Right renal cortex interstitium (tissue), 3 donors: ENCODE measurements at regions not wholly inside any gene's neighbourhood (a gene's known extent, or its start where the extent isn't known, plus 50 kb on each side); places are given as distances from the start of the nearest gene placed in this dataset.

Experiments used
- DNase-seq, 3 donors: peaks; one replicate each; pipeline ENCODE4 v3.0.0-alpha.2; 2013; ENCODE audit warnings: low read depth in 3 of 3, low spot score in 2 of 3

DNA sequence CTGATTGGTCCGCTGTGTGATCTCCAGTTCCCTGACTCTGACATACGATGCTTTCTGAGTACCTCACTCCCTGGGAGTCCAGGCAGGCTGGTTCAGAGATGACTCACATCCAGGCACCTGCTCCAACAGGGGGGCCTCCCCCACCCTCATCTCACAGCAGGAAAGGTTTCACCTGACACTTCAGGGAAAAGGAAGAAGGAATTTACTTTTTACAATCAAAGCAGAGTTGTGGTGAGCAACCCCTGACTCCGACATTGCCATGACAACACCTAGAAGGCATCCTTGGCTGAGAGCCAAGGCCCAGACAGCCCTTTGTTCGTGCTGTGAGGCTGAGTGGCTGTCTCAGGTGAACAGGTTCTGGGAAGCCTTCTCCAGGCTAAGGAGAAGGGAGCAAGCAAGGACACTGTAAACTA, 164.6 kb upstream of the GJB5 start:
- peak in 2 of 3 donors; percentile 13 to 29 for DNase-seq

DNA sequence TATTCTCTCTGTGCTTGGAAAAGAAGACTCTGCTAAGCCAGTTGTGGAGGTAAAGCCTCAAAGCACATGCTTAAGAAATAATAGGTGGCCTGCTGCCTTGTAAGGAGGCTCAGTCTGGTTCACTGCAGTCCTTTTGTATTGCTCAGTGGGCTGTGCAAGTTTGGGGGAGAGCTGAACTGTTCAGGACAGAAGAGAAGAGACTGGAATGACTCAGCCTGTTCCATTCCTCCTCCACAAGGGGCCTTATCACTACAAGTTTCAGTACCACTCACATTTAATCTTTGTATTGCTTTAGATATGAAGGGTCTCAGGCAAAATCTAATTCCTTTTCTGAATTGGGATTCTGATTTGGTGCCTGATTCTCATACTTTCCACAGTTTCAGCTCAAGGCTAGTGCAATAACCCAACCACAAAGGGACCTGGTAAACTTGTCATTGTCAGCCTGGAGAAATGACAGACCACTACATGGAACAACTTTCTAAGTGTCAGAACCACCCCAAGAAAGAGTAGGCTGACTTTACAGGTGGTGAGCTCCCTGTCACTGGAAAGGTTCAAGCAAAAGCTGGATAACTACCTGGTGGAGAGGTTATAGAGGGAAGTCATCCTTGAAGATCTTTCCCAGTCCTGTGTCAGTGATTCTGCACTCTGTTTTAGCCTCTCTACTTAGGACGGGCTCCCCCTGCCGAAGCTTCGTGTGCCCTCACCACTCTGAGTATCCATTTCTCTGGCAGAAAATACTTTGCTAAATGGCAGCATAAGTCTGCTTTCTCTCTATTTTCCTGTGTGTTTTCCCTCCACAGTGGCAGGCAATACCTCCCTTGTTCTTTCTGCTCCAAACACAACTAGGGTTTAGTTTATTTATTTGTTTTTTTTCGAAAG, 162.9 kb upstream of the GJB5 start:
- no peak for DNase-seq

DNA sequence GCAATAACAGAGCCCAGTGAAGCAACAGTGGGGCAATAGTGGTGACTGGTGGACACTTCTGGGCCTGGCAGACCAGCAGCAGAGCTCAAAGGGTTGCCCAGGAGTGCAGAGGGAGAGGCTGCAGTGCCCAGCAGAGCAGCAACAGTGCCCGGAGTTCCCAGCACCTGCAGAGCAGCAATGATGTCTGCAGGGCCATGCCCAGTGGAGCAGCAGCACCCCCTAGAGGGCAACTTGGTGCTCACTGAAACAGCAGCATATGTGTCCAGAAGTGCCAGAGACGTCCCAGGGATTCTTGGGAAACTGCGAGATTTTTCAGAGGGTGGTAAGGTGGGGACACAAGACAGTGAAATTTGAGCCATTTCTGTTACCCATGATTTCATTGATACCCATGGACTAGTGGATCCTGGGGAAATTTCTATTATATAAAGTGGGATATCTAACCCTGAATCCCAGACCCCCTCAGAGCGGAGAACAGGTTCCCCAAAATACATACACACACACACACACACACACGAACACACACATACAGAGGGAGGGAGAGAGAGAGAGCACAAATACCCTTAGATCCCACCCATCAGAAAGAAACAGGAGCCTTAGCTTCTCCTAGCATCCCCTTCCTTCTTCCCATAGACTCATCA, 156.9 kb upstream of the GJB5 start:
- DNase-seq, result peak; percentile 38 to 49 (median 47)

DNA sequence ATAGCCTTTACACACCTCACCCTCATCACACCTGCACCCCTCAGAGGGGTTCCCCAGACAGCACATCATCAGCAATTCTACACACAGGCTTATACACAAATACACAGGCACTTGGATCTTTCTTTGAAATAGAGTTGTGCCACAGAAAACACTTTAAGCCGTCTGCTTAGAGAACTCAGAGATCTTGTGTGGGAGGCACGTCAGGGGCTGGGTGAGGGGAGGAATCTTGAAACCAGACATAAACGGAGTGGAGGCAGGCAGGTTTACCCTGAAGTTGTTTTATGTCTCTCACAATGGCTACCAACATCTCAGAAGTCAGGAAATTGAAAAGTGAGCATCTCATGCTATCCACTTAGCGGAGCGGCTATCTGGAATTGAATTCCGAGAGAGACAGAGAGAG, 151.9 kb upstream of the GJB5 start:
- DNase-seq, result no peak

DNA sequence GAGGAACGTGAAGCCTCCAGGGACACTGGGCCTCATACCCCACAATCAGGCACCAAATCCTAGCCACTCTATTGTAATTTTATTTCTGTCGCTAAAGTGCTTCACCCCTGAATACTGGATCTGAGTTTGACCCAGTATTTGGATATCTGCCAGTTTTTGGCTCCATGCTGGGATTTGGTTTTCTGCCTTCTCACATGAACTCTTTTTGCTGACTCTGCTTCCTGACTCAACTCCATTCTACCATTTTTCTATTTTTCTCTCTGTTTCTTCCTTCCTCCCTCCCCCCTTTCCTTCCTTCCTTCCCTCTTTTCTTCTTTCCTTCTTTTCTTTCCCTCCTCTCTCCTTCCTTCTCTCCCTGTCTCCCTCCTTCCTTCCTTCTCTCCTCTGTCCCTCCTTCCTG, 151.3 kb upstream of the GJB5 start:
- no peak for DNase-seq

DNA sequence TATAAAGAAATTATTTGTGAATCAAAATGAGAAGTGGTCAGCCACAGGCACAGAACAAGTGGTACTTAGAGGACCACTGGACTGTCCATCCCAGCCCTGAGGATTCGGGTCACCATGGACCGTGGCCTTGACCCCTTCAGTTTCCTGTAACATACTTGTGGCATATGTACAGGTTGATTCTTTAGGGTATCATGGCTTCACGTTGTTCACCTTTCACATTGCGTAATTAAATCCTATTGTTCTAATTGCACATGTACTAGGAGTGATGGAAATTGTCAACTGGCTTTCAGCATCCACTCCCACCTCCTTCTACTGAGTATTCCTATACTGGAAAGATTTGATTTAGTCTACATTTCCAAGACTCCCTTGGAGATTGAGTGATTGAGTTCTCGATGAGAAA, 148.3 kb upstream of the GJB5 start:
- no peak for DNase-seq

DNA sequence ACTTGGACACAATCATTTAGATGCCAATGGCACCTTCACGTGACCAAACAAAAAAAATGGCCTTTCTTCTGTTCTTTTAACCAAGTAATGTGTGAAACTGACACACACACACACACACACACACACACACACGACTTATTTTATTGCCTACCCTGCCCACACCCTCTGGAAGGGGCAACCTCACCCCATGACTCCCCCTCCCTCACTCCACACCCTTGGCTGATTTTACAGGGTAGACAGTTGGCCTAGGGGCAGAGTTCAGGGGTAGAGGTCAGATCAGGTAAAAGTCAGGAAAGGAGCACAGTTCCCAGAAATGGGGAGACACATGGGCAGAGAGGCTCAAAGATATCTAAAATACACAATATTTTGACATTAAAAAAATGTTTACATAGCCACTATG, 144.8 kb upstream of the GJB5 start:
- DNase-seq, result no peak

DNA sequence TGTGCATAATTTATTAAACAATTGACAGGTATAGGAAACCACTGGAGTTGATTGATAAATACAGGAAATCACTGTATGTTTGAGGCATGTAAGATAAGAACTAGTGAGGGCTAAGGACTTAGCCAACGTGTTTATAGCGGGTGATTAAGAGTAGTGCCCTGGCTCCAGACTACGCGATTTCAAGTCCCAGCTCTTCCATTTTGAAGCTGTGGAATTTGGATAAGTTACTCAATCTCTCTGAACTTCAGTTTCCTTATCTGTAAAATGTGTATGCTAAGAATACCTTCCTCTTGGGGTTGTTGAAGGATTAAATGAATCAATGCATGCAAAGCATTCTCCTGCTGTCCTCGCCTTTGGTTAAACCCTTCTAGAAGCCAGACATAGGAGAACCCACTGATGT, 143.3 kb upstream of the GJB5 start:
- DNase-seq, result no peak

DNA sequence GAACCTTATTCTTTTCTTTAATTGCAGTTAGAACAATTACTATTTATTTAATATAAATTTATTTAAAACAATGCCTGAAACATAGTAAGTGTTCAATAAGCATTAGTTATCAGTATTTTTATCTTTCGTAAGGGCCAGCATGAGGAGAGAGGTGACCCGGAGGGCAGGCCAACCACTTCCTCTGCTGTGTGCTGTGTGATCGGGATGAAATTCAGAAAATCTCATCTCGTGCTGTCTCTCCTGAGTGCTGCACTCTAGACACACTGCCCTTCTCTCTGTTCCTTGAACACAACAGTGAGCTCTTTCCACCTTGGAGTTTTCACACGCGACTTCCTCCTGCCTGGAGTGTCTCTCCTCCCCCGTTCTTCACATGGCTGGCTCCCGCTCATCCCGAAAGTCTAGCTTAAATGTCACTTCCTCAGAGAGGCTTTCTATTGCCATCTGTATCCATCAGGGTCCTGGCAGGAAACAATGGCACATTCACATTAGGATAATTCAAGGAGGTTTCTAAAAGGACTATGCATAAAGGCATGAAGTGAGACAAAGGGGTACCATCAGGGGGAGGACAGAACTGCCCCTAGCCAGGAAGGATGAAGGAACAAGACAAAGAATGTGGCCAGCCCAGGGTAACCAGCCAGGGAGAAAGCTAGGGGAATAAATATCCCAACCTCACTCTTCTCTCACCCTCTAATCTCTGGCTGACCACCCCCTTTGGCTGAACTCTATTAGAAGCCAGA, 142.6 kb upstream of the GJB5 start:
- no peak for DNase-seq

DNA sequence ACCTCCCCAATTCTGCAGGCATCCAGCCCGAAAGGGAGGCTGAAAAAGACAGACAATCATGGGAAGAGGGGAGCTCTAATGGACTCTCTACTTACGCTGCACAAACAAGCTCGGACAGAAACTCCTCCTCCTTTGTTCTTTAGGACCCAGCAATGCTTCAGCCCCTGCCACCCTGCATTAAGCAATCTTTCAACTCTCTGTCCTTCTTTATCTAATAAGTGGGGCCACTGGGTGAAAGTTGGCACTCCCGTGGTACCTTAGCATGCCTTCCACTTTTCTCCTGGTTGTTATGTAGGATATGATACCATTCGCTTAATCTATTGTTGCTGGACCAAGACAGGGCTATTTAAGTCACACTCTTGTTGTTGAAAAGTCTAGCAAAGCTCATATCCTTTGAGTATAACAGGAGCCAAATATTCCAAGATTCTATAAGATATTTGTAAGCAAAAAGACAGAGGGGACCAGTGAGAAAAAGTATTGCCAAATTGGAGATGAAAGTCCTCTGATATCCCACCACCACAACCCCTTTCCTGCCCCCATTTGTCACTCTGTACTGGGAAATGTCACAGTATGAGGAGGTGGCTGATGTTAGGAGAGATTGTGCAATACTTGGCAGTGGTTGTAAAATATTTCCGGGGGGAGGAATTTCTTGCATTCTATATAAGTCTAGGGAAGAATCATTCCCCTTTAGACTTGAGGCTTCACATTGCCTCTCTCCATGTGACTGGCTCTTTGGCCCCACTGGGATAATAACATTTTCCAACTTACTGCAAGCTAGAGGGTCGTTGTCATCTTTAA, 137.3 kb upstream of the GJB5 start:
- no peak for DNase-seq

DNA sequence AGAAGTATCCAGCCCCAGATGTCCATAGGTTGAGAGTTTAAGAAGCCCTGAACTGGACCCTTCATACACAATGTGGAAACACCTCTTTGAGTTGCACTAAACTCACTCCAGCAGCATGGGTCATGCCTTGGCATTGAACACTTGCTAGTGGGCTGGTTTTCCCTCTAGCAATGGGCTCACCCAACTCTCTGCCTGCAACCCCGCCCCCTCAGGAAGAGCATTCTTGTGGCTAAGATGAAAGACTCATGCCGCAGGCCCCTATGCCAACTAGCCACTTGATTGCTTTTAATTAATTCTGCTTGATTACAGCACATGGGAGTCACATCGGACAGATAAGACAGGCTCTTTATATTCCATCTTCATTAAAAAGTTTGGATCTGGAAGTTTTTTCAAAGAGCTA, 136.5 kb upstream of the GJB5 start:
- no peak for DNase-seq

DNA sequence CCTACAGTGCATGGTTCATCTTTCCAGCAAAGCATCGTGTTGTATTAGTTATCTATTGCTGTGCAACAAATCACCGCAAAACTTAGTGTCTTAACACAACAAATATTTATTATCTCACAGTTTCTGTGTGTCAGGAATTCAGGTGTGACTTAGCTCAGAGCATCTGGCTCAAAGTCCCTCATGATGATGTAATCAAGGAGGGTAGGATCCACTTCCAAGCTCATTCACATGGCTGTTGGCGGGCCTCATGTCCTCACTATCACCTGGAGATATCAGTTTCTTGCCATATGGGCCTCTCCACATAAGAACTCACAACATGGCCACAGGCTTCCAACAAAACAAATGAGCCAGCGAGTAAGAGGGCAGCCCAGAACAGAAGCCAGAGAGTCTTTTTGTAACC, 135.6 kb upstream of the GJB5 start:
- no peak for DNase-seq

DNA sequence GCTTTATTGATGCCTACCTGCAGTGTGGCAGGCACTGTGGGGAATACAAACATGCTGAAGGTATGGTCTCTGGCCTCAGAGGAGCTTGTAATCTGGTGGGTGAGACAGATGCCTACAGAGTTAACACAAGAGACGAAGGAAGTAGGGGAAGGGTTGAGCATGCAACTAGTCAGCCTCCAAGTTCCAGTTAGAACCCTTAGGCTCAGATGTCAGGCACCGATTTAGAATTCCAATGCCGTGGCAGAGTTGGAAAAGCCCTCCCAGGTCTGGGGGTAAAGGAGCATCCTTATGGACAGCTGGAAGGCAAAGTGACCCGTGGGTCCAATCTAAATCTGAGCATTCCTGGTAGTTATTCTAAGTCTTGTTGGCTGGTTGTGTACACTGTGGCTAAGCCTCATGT, 132.9 kb upstream of the GJB5 start:
- DNase-seq, result no peak

DNA sequence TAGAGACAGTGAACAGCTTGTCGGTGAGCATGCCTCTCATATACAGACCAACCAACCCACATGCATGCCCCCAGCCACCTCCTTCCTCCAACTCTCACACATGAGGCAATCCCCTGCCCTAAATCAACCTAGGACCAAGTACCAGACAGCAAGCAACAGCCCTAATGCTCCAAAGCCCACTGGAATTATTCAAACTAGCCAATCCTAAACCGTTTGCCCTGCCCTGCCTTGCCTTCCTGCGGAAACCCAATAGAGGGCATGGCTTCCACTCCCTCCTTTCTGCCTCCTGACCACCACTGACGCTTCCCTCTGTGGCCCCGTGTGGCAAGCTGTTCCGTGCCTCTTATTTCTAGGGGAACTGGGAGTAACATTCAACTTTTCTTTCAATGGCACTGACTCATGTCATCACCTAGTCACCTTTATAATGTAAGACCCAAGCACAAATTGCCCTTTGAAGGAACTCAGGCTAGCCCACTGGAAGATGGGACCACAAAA, 129.3 kb upstream of the GJB5 start:
- no peak for DNase-seq

DNA sequence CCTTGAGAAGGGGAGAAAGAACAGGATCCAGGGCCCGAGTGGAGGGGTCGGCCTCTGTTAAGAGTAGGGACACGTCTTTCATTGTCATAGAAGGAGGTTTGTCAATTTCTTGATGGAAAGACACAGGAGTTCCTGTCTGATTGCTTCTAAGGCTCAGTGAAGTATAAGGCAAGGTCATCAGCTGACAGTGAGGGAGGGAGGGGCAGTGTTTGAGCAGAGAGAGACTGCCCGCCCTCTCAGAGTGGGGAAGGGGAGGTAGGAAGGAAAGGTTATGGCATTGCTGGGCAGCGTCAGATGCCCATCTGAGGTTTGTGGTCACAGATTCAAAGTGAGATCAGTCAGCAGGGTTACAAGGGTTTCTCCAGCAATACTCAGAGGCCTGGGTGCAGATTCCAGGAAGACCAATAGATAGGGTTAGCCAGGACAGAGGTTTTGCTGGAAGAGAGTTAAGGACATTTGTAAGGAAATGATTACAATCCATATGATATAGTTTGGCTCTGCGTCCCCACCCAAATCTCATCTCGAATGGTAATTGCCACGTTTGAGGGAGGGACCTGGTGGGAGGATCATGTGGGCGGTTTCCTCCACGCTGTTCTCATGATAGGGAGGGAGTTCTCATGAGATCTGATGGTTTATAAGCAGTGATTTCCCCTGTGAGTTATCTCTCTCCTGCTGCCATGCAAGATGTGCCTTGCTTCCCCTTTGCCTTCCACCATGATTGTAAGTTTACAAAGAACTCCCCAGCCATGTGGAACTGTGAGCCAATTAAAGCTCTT, 127.2 kb upstream of the GJB5 start:
- DNase-seq, result no peak

DNA sequence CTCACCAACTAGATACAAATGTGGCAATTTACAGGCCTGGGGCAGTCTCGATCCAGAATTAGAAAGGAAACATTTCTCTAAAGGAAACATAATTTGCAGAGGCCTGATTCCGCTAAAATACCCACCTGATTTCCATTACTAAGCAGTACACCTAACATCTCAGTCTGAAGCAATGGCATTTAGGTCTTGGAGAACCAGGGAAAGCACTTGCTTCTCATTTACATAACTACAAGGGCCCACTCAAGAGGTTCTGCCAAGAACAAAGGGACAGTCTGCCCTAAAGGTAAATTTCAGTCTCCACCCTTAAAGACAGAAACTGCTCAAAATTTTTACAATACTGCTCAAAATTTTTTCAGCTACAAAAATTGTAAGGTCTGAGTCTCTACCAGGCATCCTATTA, 123.7 kb upstream of the GJB5 start:
- DNase-seq, result no peak

DNA sequence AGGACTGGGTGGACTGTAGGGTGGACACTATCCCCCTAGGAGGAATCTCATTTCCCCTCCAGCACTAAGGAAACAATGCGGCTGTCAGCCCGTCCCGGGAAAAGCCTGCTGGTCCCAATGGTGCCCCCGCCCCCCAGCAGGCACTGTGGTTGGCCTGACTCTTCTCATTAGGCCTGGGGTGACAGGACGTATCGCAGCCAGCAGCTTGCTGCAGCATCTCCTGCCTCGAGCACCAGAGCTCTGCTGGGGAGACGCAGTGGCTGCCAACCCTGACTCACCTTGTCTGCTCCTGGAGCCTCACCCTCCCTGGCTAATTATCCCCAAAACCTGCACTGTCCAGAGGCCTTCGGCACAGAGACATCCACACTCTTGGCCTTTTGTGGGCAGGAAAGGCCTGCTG, 115.1 kb upstream of the GJB5 start:
- no peak for DNase-seq

DNA sequence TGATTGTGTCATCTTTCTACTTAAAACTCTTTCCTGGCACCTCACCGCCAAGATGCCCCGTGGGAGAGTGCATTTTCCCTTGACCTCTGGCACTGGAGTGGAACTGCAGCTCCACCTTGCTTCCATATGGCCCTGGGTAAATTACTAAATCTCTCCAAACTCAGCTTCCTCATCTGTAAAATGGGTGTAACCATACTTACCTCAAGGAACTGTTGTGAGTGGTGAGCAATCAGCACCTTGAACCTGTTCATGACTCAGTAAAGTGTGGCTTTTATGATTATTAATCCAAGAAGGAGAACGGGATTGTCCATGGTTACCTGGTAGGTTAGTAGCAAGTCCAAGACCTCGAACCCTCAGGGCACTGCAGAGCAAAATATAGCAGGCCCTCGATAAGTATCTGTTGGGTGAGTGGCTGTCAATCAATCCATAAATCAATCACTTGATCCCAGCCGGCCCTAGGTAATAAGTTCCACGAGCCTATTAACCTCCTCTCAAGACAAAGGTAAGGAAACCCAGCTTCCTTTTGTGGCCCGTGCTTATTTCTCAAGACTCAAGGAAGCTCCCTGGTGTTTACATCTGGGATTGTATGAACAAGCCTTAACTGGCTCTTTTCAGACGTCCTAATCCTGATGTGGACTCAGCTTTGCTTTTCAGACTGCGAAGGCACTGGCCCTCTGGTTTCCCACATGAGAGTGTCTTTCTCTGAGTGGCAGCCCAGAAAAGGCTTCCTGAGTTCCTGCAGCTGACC, 114.0 kb upstream of the GJB5 start:
- DNase-seq, result no peak

DNA sequence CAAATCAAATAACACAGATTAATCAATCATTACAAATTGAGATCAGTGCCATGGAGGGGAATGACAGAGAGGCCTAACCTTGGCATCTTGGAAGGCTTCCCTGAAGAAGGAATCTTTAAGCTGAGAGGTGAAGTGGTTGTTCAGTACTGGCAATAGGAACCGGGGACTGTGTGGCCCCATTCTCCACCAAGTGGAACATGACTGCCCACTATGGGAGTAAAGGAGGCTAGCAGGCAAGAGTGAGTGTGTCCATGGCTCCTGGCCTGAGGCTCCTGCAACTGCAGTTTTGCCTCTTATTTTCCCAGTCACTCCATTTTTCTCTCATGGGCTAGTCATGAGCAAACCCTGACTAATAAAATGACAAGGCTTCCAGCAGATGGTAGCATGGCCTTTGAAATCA, 112.2 kb upstream of the GJB5 start:
- no peak for DNase-seq
